Ecto neural progenitor cell (in vitro differentiated cells): ENCODE measurements at regions not wholly inside any gene's neighbourhood (a gene's known extent, or its start where the extent isn't known, plus 50 kb on each side); places are given as distances from the start of the nearest gene placed in this dataset.
"Not testable (repeated sequence)": the region's sequence is repeated elsewhere in the genome, so short reads cannot be mapped to it uniquely, and the experiment has no call there.

Experiments
- DNase-seq: peaks from one replicate; pipeline ENCODE4 v3.0.0-alpha.2; 2018; ENCODE audit warnings: low spot score

- no peak for DNase-seq
Observed at GRCh38 chr7:156383526-156383925, 257.0 kb upstream of the RNF32 start.

- no peak for DNase-seq
Observed at GRCh38 chr7:156380261-156380660, 260.3 kb upstream of the RNF32 start.

- no peak for DNase-seq
Observed at GRCh38 chr7:156379324-156380070, 261.1 kb upstream of the RNF32 start.

GRCh38 chr7:156378806-156379205, 261.8 kb upstream of the RNF32 start:
- DNase-seq = no peak

- DNase-seq = no peak
Observed at GRCh38 chr7:156376317-156376716, 264.3 kb upstream of the RNF32 start.

GRCh38 chr7:156374335-156374734, 266.2 kb upstream of the RNF32 start:
- DNase-seq = no peak

- DNase-seq = not testable (repeated sequence)
Observed at GRCh38 chr7:156369929-156370328, 270.6 kb upstream of the RNF32 start.

- no peak for DNase-seq
Observed at GRCh38 chr7:156368053-156368843, 272.3 kb upstream of the RNF32 start.

GRCh38 chr7:156363751-156364150, 276.8 kb upstream of the RNF32 start:
- no peak for DNase-seq

GRCh38 chr7:156360835-156361234, 279.7 kb upstream of the RNF32 start:
- no peak for DNase-seq

- DNase-seq = no peak
Observed at GRCh38 chr7:156356551-156356950, 284.0 kb upstream of the RNF32 start.

GRCh38 chr7:156353352-156353751, 287.2 kb upstream of the RNF32 start:
- DNase-seq = no peak

GRCh38 chr7:156347703-156348248, 292.8 kb upstream of the RNF32 start:
- DNase-seq = not testable (repeated sequence)

GRCh38 chr7:156347132-156347531, 293.4 kb upstream of the RNF32 start:
- no peak for DNase-seq

GRCh38 chr7:156344595-156344994, 296.0 kb upstream of the RNF32 start:
- no peak for DNase-seq

GRCh38 chr7:156334636-156335035, 305.9 kb upstream of the RNF32 start:
- DNase-seq = no peak

GRCh38 chr7:156327916-156328315, 312.7 kb upstream of the RNF32 start:
- no peak for DNase-seq

GRCh38 chr7:156327474-156327873, 313.1 kb upstream of the RNF32 start:
- no peak for DNase-seq

- no peak for DNase-seq
Observed at GRCh38 chr7:156324201-156324600, 316.4 kb upstream of the RNF32 start.

GRCh38 chr7:156321430-156321829, 319.1 kb upstream of the RNF32 start:
- DNase-seq = not testable (repeated sequence)

GRCh38 chr7:156318926-156319325, 321.6 kb upstream of the RNF32 start:
- no peak for DNase-seq

- DNase-seq = no peak
Observed at GRCh38 chr7:156318426-156318825, 322.1 kb upstream of the RNF32 start.

- no peak for DNase-seq
Observed at GRCh38 chr7:156309016-156309620, 331.5 kb upstream of the RNF32 start.
